ENCODE measurements at regions not wholly inside any gene's neighbourhood (a gene's known extent, or its start where the extent isn't known, plus 50 kb on each side); places are given as distances from the start of the nearest gene placed in this dataset.

DNA sequence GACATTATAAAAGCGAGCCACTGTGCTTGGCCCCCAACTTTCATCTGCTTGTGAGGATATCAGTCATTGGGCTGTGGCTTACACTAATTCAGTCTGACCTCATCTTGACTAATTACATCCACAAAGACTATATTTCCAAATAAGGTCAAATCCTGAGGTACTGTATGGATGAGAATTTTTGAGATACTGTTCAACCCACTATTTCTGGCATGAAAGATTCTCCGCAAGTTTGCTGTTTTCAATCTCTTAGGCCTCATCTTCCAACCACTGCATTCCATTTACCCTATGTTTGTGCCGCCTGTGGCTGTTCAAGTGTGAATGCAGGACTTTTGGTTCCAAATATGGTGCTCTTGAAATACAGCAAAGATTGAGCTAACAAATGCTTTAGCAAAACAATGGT, 400.9 kb upstream of the SGCD start:
- TF ChIP-seq, protein P1, sequence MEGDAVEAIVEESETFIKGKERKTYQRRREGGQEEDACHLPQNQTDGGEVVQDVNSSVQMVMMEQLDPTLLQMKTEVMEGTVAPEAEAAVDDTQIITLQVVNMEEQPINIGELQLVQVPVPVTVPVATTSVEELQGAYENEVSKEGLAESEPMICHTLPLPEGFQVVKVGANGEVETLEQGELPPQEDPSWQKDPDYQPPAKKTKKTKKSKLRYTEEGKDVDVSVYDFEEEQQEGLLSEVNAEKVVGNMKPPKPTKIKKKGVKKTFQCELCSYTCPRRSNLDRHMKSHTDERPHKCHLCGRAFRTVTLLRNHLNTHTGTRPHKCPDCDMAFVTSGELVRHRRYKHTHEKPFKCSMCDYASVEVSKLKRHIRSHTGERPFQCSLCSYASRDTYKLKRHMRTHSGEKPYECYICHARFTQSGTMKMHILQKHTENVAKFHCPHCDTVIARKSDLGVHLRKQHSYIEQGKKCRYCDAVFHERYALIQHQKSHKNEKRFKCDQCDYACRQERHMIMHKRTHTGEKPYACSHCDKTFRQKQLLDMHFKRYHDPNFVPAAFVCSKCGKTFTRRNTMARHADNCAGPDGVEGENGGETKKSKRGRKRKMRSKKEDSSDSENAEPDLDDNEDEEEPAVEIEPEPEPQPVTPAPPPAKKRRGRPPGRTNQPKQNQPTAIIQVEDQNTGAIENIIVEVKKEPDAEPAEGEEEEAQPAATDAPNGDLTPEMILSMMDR (IDR thresholded peaks at IDR 0.05; ENCODE audit: partially characterized antibody, unreplicated experiment): no peak
- Mint-ChIP-seq H3K9me3 (ENCODE audit: unreplicated experiment) (no peaks in the 10 kb centered on the region), H3K27me3 (ENCODE audit: unreplicated experiment) (peaks cover 2% of the 10 kb centered on the region), H3K36me3 (ENCODE audit: unreplicated experiment) (no peaks in the 10 kb centered on the region), H3K27ac (ENCODE audit: unreplicated experiment) (no peak overlapping the region), H3K4me3 (ENCODE audit: unreplicated experiment) (no peak overlapping the region), H3K4me1 (ENCODE audit: low read depth, unreplicated experiment) (peaks cover 3% of the 10 kb centered on the region)
- DNase-seq: no peak

DNA sequence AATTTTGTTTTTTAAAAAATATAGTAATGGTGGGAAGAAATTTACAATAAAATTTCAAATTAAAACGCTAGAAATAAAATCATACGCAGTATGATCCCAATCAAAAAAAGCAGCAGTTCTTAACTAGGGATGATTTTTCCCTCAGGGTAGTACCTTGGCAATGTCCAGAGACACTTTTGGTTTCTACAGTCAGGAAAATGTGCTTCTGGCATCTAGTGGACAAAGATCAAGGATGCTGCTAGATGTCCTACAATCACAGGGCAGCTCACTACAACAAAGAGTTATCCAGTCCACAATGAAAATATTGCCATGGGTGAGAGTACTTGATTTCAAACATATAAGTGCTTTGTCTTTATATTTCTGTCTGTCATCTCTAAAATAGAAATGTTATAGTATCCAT, 400.2 kb upstream of the SGCD start:
- Mint-ChIP-seq H3K27ac (ENCODE audit: unreplicated experiment) (no peak overlapping the region), H3K9me3 (ENCODE audit: unreplicated experiment) (no peaks in the 10 kb centered on the region), H3K27me3 (ENCODE audit: unreplicated experiment) (no peaks in the 10 kb centered on the region), H3K36me3 (ENCODE audit: unreplicated experiment) (no peaks in the 10 kb centered on the region), H3K4me3 (ENCODE audit: unreplicated experiment) (no peak overlapping the region), H3K4me1 (ENCODE audit: low read depth, unreplicated experiment) (peaks cover 3% of the 10 kb centered on the region)
- DNase-seq: no peak
- TF ChIP-seq, protein P1 (IDR thresholded peaks at IDR 0.05; ENCODE audit: partially characterized antibody, unreplicated experiment): no peak

DNA sequence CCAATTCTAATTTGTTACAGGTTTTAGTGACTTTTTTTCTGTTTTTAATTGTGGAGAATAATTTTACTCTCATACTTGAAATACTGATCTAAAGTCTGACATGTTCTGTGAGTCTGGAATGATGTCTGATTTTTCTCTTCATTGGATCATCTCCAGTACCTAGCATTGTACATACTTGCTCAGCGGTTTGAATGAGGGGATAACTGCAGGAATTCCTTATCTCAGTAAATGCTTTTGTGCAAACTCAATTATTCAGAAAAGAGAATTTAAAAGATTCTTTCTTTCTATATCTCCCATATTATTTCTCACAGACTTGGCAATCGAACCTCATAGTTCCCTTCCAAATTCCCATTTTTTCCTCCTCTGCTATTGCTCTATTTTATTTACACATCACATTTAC, 397.9 kb upstream of the SGCD start:
- DNase-seq: no peak
- Mint-ChIP-seq H3K27ac (ENCODE audit: unreplicated experiment) (no peak overlapping the region), H3K4me3 (ENCODE audit: unreplicated experiment) (no peak overlapping the region), H3K27me3 (ENCODE audit: unreplicated experiment) (no peaks in the 10 kb centered on the region), H3K9me3 (ENCODE audit: unreplicated experiment) (no peaks in the 10 kb centered on the region), H3K36me3 (ENCODE audit: unreplicated experiment) (no peaks in the 10 kb centered on the region), H3K4me1 (ENCODE audit: low read depth, unreplicated experiment) (no peaks in the 10 kb centered on the region)
- TF ChIP-seq, protein P1 (IDR thresholded peaks at IDR 0.05; ENCODE audit: partially characterized antibody, unreplicated experiment): no peak

DNA sequence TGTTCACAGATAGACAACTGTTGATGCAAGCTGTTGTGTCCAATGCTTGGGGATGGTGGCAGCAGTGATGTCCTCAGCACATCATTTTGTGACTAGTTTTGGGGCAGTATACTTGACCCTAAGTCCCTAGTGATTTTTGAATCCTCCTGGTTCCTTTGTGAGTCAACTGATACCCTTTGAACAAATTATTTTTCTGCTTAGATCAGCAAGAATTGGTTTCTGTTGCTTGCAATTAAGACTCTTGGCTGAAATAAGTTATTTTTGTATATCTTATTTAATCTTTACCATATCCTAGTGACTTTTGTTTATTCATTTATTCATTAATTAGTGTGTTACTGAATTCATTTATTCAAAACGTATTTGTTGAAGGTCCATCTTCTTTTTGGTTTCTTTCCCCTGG, 392.0 kb upstream of the SGCD start:
- Mint-ChIP-seq H3K4me3 (ENCODE audit: unreplicated experiment) (no peak overlapping the region), H3K4me1 (ENCODE audit: low read depth, unreplicated experiment) (no peaks in the 10 kb centered on the region), H3K27ac (ENCODE audit: unreplicated experiment) (no peak overlapping the region), H3K27me3 (ENCODE audit: unreplicated experiment) (peaks cover 2% of the 10 kb centered on the region), H3K9me3 (ENCODE audit: unreplicated experiment) (no peaks in the 10 kb centered on the region), H3K36me3 (ENCODE audit: unreplicated experiment) (no peaks in the 10 kb centered on the region)
- DNase-seq: no peak
- TF ChIP-seq, protein P1 (IDR thresholded peaks at IDR 0.05; ENCODE audit: partially characterized antibody, unreplicated experiment): no peak

DNA sequence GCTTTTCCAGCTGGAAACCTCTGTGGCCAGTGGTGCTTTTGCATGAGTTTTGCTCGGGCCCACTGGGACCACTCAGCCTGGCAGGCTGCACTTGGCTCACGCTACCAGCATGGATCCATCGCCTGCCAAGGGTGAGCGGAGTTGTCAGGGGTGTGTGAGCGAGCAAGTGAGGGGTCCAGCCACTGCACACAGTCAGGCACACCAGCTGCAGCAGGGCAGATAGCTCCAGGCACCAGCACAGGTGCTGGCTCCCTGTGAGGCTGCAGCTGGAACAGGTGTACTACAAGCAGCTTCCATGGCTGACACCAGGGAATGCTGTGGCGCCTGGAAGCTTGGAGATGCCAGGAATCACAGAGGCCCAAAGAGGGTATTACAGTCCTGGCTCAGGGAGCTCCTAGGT, 391.2 kb upstream of the SGCD start:
- DNase-seq: no peak
- Mint-ChIP-seq H3K4me1 (ENCODE audit: low read depth, unreplicated experiment) (no peaks in the 10 kb centered on the region), H3K9me3 (ENCODE audit: unreplicated experiment) (no peaks in the 10 kb centered on the region), H3K27ac (ENCODE audit: unreplicated experiment) (no peak overlapping the region), H3K4me3 (ENCODE audit: unreplicated experiment) (no peak overlapping the region), H3K36me3 (ENCODE audit: unreplicated experiment) (no peaks in the 10 kb centered on the region), H3K27me3 (ENCODE audit: unreplicated experiment) (peaks cover 2% of the 10 kb centered on the region)
- TF ChIP-seq, protein P1 (IDR thresholded peaks at IDR 0.05; ENCODE audit: partially characterized antibody, unreplicated experiment): no peak
